ENCODE measurements at regions not wholly inside any gene's neighbourhood (a gene's known extent, or its start where the extent isn't known, plus 50 kb on each side); places are given as distances from the start of the nearest gene placed in this dataset.
A peak's percentile ranks its signal among the peaks of the same experiment; 100 is the strongest.

DNA sequence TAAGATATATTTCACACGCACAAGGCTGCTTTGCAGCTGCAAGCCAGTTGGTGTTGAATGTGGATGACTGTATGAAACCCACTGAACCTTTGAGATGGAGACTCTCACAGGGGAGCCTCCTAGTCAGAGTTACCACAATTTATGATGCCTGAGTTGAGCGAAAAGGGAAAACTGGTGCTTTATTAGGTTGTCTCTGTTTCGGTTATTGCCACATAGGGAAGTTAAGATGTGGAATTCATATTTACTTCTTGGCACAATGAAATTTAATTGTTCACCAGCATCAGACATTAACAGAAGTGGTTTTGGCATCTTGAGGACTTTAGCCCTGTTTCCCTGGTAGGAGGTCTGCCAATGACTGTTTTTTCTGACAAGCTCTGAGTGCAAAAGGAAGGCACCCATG lies 358.2 kb downstream of the SQOR start:
- ChIA-PET CTCF (ENCODE audit: partially characterized antibody) (no interaction called here), POLR2A (ENCODE audit: partially characterized antibody) (no interaction called here)
- H3K9me3 Mint-ChIP-seq: peaks cover 0 to 10% (median 3%) of the 10 kb centered on the region in 8 donors
- H3K36me3 ChIP-seq (ENCODE audit: insufficient read depth, low read length): no peaks in the 10 kb centered on the region
- no peaks in the 10 kb centered on the region for H3K27me3 Mint-ChIP-seq
- no peak overlapping the region for H3K27ac Mint-ChIP-seq
- intact Hi-C loops (cut with micrococcal nuclease): no loop called here
- no peaks in the 10 kb centered on the region for H3K4me1 ChIP-seq (ENCODE audit: insufficient read depth, low read length)
- no peak overlapping the region for H3K27ac ChIP-seq (ENCODE audit: low read depth, low read length)
- no peak overlapping the region for H3K4me3 ChIP-seq (ENCODE audit: low read length in 2 of 2)
- H3K9me3 ChIP-seq (ENCODE audit: control insufficient read depth in 1 of 2, low read length in 2 of 2): no peaks in the 10 kb centered on the region
- H3K4me3 Mint-ChIP-seq: no peak overlapping the region
- no peak for DNase-seq
- no peaks in the 10 kb centered on the region for H3K4me1 Mint-ChIP-seq
- H3K27me3 ChIP-seq (ENCODE audit: insufficient read depth, low read length): no peaks in the 10 kb centered on the region
- H3K36me3 Mint-ChIP-seq: no peaks in the 10 kb centered on the region

DNA sequence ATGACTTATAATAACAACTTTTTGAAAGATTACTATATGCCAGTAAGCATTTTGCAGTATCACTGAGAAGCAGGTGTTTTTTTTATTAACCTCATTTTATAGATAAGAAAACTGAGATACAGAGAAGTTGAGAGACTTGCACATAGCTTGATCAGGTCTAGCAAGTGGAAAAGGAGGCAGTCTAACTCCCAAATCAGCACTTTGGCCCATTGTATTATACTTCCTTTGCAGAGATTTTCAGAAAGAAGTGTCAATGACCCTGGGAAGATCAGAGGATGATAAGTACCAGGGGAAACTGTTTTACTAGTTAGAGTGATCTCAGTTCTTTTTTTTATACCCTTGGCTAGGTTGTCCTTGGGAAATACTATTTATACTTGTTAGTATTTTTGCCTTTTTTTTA lies 358.7 kb downstream of the SQOR start:
- no peaks in the 10 kb centered on the region for H3K9me3 ChIP-seq (ENCODE audit: control insufficient read depth in 1 of 2, low read length in 2 of 2)
- ChIA-PET CTCF (ENCODE audit: partially characterized antibody) (no interaction called here), POLR2A (ENCODE audit: partially characterized antibody) (no interaction called here)
- no peak overlapping the region for H3K27ac ChIP-seq (ENCODE audit: low read depth, low read length)
- peaks cover 0 to 9% (median 3%) of the 10 kb centered on the region in 8 donors for H3K9me3 Mint-ChIP-seq
- H3K4me1 ChIP-seq (ENCODE audit: insufficient read depth, low read length): no peaks in the 10 kb centered on the region
- H3K36me3 Mint-ChIP-seq: no peaks in the 10 kb centered on the region
- intact Hi-C loops (cut with micrococcal nuclease): no loop called here
- no peak overlapping the region for H3K4me3 Mint-ChIP-seq
- H3K27me3 Mint-ChIP-seq: no peaks in the 10 kb centered on the region
- H3K27me3 ChIP-seq (ENCODE audit: insufficient read depth, low read length): no peaks in the 10 kb centered on the region
- H3K36me3 ChIP-seq (ENCODE audit: insufficient read depth, low read length): no peaks in the 10 kb centered on the region
- no peak overlapping the region for H3K4me3 ChIP-seq (ENCODE audit: low read length in 2 of 2)
- H3K4me1 Mint-ChIP-seq: no peaks in the 10 kb centered on the region
- DNase-seq: no peak
- no peak overlapping the region for H3K27ac Mint-ChIP-seq

DNA sequence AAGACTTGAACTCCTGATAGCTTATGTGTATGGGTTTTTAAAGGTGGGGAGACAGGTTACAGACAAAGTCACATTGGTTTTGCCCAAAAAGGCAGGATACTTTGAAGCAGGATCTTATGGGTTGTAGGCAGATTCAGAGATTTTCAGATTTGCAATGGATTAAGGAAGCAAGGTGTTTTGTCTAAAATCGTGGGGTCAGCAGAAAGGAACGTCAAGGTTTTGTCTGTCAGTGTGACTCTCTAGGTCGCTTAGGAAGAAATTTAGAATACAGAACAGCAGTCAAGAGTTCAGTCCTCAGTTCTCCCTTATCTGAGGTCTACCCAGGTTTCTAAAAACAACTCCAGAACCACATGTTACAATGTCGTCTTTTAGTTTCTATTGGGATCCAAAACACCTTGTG lies 361.0 kb downstream of the SQOR start:
- H3K27ac ChIP-seq (ENCODE audit: low read depth, low read length): no peak overlapping the region
- ChIA-PET POLR2A (ENCODE audit: partially characterized antibody) (no interaction called here), CTCF (ENCODE audit: partially characterized antibody) (no interaction called here)
- Mint-ChIP-seq H3K36me3 (no peaks in the 10 kb centered on the region), H3K27ac (no peak overlapping the region), H3K4me1 (no peaks in the 10 kb centered on the region), H3K27me3 (no peaks in the 10 kb centered on the region), H3K4me3 (no peak overlapping the region), H3K9me3 (peaks cover 0 to 13% (median 4%) of the 10 kb centered on the region in 8 donors)
- DNase-seq: no peak
- H3K27me3 ChIP-seq (ENCODE audit: insufficient read depth, low read length): no peaks in the 10 kb centered on the region
- H3K9me3 ChIP-seq (ENCODE audit: control insufficient read depth in 1 of 2, low read length in 2 of 2): no peaks in the 10 kb centered on the region
- H3K4me1 ChIP-seq (ENCODE audit: insufficient read depth, low read length): no peaks in the 10 kb centered on the region
- no peak overlapping the region for H3K4me3 ChIP-seq (ENCODE audit: low read length in 2 of 2)
- H3K36me3 ChIP-seq (ENCODE audit: insufficient read depth, low read length): no peaks in the 10 kb centered on the region
- intact Hi-C loops (cut with micrococcal nuclease): no loop called here

DNA sequence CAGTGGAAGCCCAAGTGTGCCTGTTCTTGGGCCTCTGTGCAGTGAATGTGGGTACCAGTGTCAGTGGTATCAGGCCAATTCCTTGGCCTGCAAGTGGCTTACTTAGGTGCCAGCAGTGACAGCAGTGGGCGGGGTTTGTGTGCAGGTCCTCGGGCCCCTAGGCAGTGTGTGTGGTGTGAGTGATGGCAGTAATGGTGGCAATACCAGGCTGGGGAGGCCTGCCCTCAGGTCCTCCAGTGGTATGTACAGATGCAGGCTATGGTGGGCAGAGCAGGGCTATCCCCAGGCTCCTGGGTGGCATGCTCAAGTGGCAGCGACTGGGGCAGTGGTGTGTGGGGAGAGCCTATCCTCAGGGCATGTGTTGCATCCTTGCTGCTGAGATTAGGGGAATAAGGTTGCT lies 379.7 kb downstream of the SQOR start:
- CTCF ChIA-PET (ENCODE audit: partially characterized antibody): no interaction called here
- Histone ChIP-seq H3K27me3 (ENCODE audit: insufficient read depth, low read length) (no peaks in the 10 kb centered on the region), H3K36me3 (ENCODE audit: insufficient read depth, low read length) (no peaks in the 10 kb centered on the region), H3K27ac (ENCODE audit: low read depth, low read length) (no peak overlapping the region), H3K9me3 (ENCODE audit: control insufficient read depth in 1 of 2, low read length in 2 of 2) (no peaks in the 10 kb centered on the region), H3K4me3 (ENCODE audit: low read length in 2 of 2) (no peak overlapping the region), H3K4me1 (ENCODE audit: insufficient read depth, low read length) (no peaks in the 10 kb centered on the region)
- H3K27ac Mint-ChIP-seq: no peak overlapping the region
- intact Hi-C loops (cut with micrococcal nuclease): no loop called here
- H3K9me3 Mint-ChIP-seq: peaks cover 5 to 61% (median 31%) of the 10 kb centered on the region in 8 donors
- no peaks in the 10 kb centered on the region for H3K36me3 Mint-ChIP-seq
- H3K4me3 Mint-ChIP-seq: no peak overlapping the region
- POLR2A ChIA-PET (ENCODE audit: partially characterized antibody): no interaction called here
- no peaks in the 10 kb centered on the region for H3K4me1 Mint-ChIP-seq
- peak in 1 of 5 donors; percentile 40 for DNase-seq
- H3K27me3 Mint-ChIP-seq: no peaks in the 10 kb centered on the region

DNA sequence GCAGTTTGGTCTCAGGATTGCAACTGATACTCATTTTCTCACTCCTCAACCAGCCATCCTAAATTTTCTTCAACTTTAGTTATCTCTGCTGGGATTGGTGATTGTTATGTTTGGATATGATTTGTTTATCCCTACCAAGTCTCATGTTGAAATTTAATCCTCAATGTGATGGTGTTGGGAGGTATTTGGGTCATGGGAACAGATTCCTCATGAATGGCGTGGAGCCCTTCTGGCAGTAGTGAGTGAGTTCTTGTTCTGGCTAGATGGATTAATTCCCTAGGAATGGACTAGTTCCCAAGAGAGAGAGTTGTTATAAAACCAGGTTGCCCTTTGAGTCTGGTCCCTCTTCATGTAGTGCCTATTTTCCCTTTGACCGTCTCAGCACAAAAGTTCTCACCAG lies 399.9 kb downstream of the SQOR start:
- intact Hi-C loops (cut with micrococcal nuclease): no loop called here
- Histone ChIP-seq H3K9me3 (ENCODE audit: control insufficient read depth in 1 of 2, low read length in 2 of 2) (no peaks in the 10 kb centered on the region), H3K4me3 (ENCODE audit: low read length in 2 of 2) (no peak overlapping the region), H3K4me1 (ENCODE audit: insufficient read depth, low read length) (no peaks in the 10 kb centered on the region), H3K27me3 (ENCODE audit: insufficient read depth, low read length) (no peaks in the 10 kb centered on the region), H3K36me3 (ENCODE audit: insufficient read depth, low read length) (no peaks in the 10 kb centered on the region), H3K27ac (ENCODE audit: low read depth, low read length) (no peak overlapping the region)
- H3K27me3 Mint-ChIP-seq: no peaks in the 10 kb centered on the region
- H3K4me1 Mint-ChIP-seq: no peaks in the 10 kb centered on the region
- ChIA-PET CTCF (ENCODE audit: partially characterized antibody) (no interaction called here), POLR2A (ENCODE audit: partially characterized antibody) (no interaction called here)
- H3K27ac Mint-ChIP-seq: no peak overlapping the region
- H3K36me3 Mint-ChIP-seq: no peaks in the 10 kb centered on the region
- peaks cover 0 to 5% (median 0%) of the 10 kb centered on the region in 8 donors for H3K9me3 Mint-ChIP-seq
- H3K4me3 Mint-ChIP-seq: no peak overlapping the region
- no peak for DNase-seq

DNA sequence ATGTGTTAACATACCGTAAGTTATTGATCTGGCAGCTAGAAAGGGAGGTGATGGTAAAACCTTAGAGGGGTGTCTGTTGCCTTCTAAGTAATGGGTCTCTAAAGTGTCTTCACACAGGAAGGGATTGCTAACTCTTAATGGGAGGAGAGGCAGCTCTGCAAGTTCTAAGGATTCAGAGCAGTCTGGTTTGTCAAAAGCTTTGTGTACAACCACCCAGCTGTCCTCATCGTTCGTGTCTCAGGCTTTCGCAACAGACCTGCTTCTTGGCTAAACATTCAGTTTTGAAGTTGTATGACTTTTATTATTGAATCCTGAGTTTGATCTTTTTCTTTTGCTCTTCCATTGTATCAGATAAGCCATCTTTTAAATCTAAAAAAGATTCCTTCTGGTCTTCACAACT lies 404.9 kb downstream of the SQOR start:
- intact Hi-C loops (cut with micrococcal nuclease): no loop called here
- H3K9me3 ChIP-seq (ENCODE audit: control insufficient read depth in 1 of 2, low read length in 2 of 2): no peaks in the 10 kb centered on the region
- no peaks in the 10 kb centered on the region for H3K4me1 ChIP-seq (ENCODE audit: insufficient read depth, low read length)
- Mint-ChIP-seq H3K4me1 (no peaks in the 10 kb centered on the region), H3K4me3 (no peak overlapping the region), H3K27ac (no peak overlapping the region), H3K9me3 (peaks cover 0 to 9% (median 0%) of the 10 kb centered on the region in 8 donors), H3K27me3 (no peaks in the 10 kb centered on the region), H3K36me3 (no peaks in the 10 kb centered on the region)
- no peak overlapping the region for H3K27ac ChIP-seq (ENCODE audit: low read depth, low read length)
- ChIA-PET CTCF (ENCODE audit: partially characterized antibody) (no interaction called here), POLR2A (ENCODE audit: partially characterized antibody) (no interaction called here)
- H3K27me3 ChIP-seq (ENCODE audit: insufficient read depth, low read length): no peaks in the 10 kb centered on the region
- no peaks in the 10 kb centered on the region for H3K36me3 ChIP-seq (ENCODE audit: insufficient read depth, low read length)
- no peak overlapping the region for H3K4me3 ChIP-seq (ENCODE audit: low read length in 2 of 2)
- no peak for DNase-seq

DNA sequence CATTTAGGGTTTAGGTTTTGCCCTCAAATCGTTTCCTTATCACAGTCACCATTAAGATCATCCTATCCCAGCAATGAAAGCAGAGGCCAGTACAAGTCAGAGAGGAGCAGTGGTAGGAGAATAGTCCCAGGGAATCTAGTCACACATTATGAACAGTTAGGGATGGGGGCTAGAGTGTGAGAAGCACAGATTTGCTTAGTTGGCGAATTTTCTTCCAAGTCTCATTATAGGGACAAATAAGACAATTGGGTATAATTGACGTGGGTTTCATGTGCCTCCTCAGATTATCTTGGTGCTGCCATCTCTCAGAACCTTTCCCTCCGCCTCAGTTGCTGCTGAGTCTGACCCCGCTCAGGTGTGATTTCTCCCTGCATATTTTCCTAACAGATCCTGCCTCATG lies 407.1 kb downstream of the SQOR start:
- no peak overlapping the region for H3K4me3 ChIP-seq (ENCODE audit: low read length in 2 of 2)
- H3K27me3 ChIP-seq (ENCODE audit: insufficient read depth, low read length): no peaks in the 10 kb centered on the region
- no peaks in the 10 kb centered on the region for H3K27me3 Mint-ChIP-seq
- no peaks in the 10 kb centered on the region for H3K36me3 ChIP-seq (ENCODE audit: insufficient read depth, low read length)
- no peak overlapping the region for H3K27ac Mint-ChIP-seq
- peaks cover 0 to 14% (median 4%) of the 10 kb centered on the region in 8 donors for H3K9me3 Mint-ChIP-seq
- CTCF ChIA-PET (ENCODE audit: partially characterized antibody): no interaction called here
- intact Hi-C loops (cut with micrococcal nuclease): no loop called here
- no peak for DNase-seq
- H3K27ac ChIP-seq (ENCODE audit: low read depth, low read length): no peak overlapping the region
- no peaks in the 10 kb centered on the region for H3K9me3 ChIP-seq (ENCODE audit: control insufficient read depth in 1 of 2, low read length in 2 of 2)
- H3K4me1 ChIP-seq (ENCODE audit: insufficient read depth, low read length): no peaks in the 10 kb centered on the region
- no peak overlapping the region for H3K4me3 Mint-ChIP-seq
- no peaks in the 10 kb centered on the region for H3K4me1 Mint-ChIP-seq
- no peaks in the 10 kb centered on the region for H3K36me3 Mint-ChIP-seq
- POLR2A ChIA-PET (ENCODE audit: partially characterized antibody): no interaction called here

DNA sequence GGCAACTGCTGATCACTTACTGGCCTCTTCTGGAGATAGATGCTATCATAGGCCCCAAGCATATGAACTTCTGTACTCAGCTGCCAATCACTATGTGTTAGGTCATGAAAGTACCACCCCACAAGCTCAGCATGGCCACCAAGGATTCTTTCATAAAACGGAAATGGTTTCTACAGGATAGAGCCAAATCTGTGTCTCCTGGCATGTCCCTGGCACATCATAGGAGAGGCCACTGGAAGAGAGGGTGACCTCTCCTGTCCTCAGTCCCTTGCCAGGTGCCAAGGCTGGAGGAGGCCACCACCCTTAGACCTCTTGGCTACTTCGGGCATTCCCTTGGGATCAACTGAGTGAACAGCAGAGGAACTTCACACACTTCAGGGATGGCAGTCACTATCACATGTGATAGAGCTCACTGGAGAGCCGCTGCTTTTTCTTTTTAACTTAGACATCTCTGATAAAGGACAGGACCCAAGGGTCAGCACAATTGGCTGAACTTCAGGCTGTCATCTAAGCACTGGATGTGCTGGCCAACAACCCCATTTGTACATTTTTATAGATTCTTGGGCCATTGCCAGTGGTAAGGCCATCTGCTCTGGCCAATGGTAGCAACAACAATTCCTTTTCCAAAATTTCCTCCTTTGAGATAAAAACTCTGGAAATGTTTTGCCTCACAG lies 425.2 kb downstream of the SQOR start:
- ChIA-PET POLR2A (ENCODE audit: partially characterized antibody) (no interaction called here), CTCF (ENCODE audit: partially characterized antibody) (no interaction called here)
- H3K4me3 Mint-ChIP-seq: no peak overlapping the region
- H3K36me3 Mint-ChIP-seq: no peaks in the 10 kb centered on the region
- H3K36me3 ChIP-seq (ENCODE audit: insufficient read depth, low read length): no peaks in the 10 kb centered on the region
- peaks cover 0 to 5% (median 3%) of the 10 kb centered on the region in 8 donors for H3K9me3 Mint-ChIP-seq
- H3K4me1 ChIP-seq (ENCODE audit: insufficient read depth, low read length): no peaks in the 10 kb centered on the region
- H3K27me3 Mint-ChIP-seq: no peaks in the 10 kb centered on the region
- no peak for DNase-seq
- no peaks in the 10 kb centered on the region for H3K4me1 Mint-ChIP-seq
- no peak overlapping the region for H3K27ac ChIP-seq (ENCODE audit: low read depth, low read length)
- intact Hi-C loops (cut with micrococcal nuclease): no loop called here
- no peak overlapping the region for H3K27ac Mint-ChIP-seq
- no peaks in the 10 kb centered on the region for H3K27me3 ChIP-seq (ENCODE audit: insufficient read depth, low read length)
- H3K4me3 ChIP-seq (ENCODE audit: low read length in 2 of 2): no peak overlapping the region
- H3K9me3 ChIP-seq (ENCODE audit: control insufficient read depth in 1 of 2, low read length in 2 of 2): no peaks in the 10 kb centered on the region
